K562 (cell line): ENCODE measurements at regions not wholly inside any gene's neighbourhood (a gene's known extent, or its start where the extent isn't known, plus 50 kb on each side); places are given as distances from the start of the nearest gene placed in this dataset.

ENCODE experiments used
- ATAC-seq: fragments of 200-7000 bp; cut with Tn5 transposase; 3 replicates; pipeline ENCODE4 v1.9.1; 2020; ENCODE audit warnings: moderate library complexity
- BruUV-seq: library from RNA; stranded (reverse); fragments of 400-500 nt; replicated peaks from 2 replicates; lab custom pipeline; 2021; lab: Mats Ljungman, UMichigan
- CTCF ChIA-PET: fragments of 300-600 bp; formaldehyde crosslinking; extraction: SDS; loops from one replicate; lab custom pipeline; 2021; ENCODE audit warnings: low intra/inter-chr PET ratio; lab: Yijun Ruan, JAX
- POLR2A ChIA-PET: fragments of 300-600, 350-650 bp; sonication (Branson Sonifier 250); formaldehyde crosslinking; extraction: SDS; loops from one replicate; lab custom pipeline; 2021; ENCODE audit warnings: antibody characterized with exemption, inconsistent platforms; lab: Yijun Ruan, JAX
- DNase-seq, 4 experiments: peaks; one replicate each; pipeline versions ENCODE4 v3.0.0 to v3.0.0-alpha.2; 2011 to 2018; ENCODE audit warnings: low spot score in 3 of 4, mixed read lengths in 3 of 4; ENCODE audit errors: extremely low read depth in 1 of 4
- FAIRE-seq: peaks from 2 replicates; lab custom pipeline; 2011; peaks lifted over from hg19 to GRCh38; lab: Jason Lieb, UNC
- H2AFZ ChIP-seq: 2 replicates; pipeline ENCODE4 v1.6.0; 2011; ENCODE audit warnings: low read depth, low read length, control low read depth, inconsistent platforms
- H3K27ac ChIP-seq: fragments of 200-600 bp; 3 replicates; pipeline ENCODE4 v1.8.0; 2011; ENCODE audit warnings: low read depth, mild to moderate bottlenecking, control low read depth, inconsistent platforms, low read length, moderate library complexity, mixed read lengths; ENCODE audit errors: extremely low read depth
- H3K27me3 ChIP-seq, 2 experiments: fragments of 300-600 bp in 1 of 2; 2 replicates in 1 of 2; 3 replicates in 1 of 2; pipeline versions ENCODE4 v1.6.0 to v1.8.0; 2011; ENCODE audit warnings: inconsistent platforms in 2 of 2, low read length in 2 of 2, mild to moderate bottlenecking in 1 of 2, mixed read lengths in 1 of 2, moderate library complexity in 1 of 2; ENCODE audit not compliant: control insufficient read depth in 2 of 2, insufficient read depth in 2 of 2
- H3K36me3 ChIP-seq: fragments of 300-600 bp; 3 replicates; pipeline ENCODE4 v1.8.0; 2011; ENCODE audit warnings: mild to moderate bottlenecking, low read length, inconsistent platforms; ENCODE audit not compliant: control insufficient read depth, insufficient read depth
- H3K4me1 ChIP-seq, 2 experiments: fragments of 200-600 bp in 1 of 2; replicated peaks in 1 of 2; 2 replicates in 1 of 2; 3 replicates in 1 of 2; pipeline versions ENCODE4 v1.5.1 to v1.8.0; 2011; ENCODE audit warnings: inconsistent platforms in 2 of 2, low read length in 2 of 2, mild to moderate bottlenecking in 1 of 2, mixed read lengths in 1 of 2, moderate library complexity in 1 of 2; ENCODE audit not compliant: control insufficient read depth in 2 of 2, insufficient read depth in 2 of 2
- H3K4me2 ChIP-seq: 2 replicates; pipeline ENCODE4 v1.6.1; 2011; ENCODE audit warnings: low read length, control low read depth, inconsistent platforms, mixed read lengths; ENCODE audit not compliant: insufficient read depth
- H3K4me3 ChIP-seq: fragments of 200-600 bp; sonication (generic), shearing (Covaris generic); 2 replicates; pipeline ENCODE4 v1.5.1; 2016; ENCODE audit warnings: control low read depth, inconsistent platforms
- H3K79me2 ChIP-seq: fragments of 200-600 bp; 3 replicates; pipeline ENCODE4 v1.8.0; 2011; ENCODE audit warnings: low read length, inconsistent platforms; ENCODE audit not compliant: control insufficient read depth, insufficient read depth
- H3K9ac ChIP-seq, 2 experiments: 2 replicates each; pipeline versions ENCODE4 v1.6.0 to v1.6.1; 2011; ENCODE audit warnings: low read depth in 2 of 2, low read length in 2 of 2, control low read depth in 1 of 2, inconsistent platforms in 1 of 2, mild to moderate bottlenecking in 1 of 2, mixed read lengths in 1 of 2; ENCODE audit not compliant: insufficient read depth in 1 of 2
- H3K9me1 ChIP-seq: one replicate; pipeline ENCODE4 v1.6.0; 2011; ENCODE audit warnings: inconsistent platforms, mild to moderate bottlenecking, low read length, moderate library complexity; ENCODE audit not compliant: control insufficient read depth, insufficient read depth
- H3K9me3 ChIP-seq: replicated peaks from 2 replicates; pipeline ENCODE4 v1.5.1; 2011; ENCODE audit warnings: low read depth, low read length, inconsistent platforms; ENCODE audit not compliant: control insufficient read depth, insufficient read depth
- H4K20me1 ChIP-seq: replicated peaks from 2 replicates; pipeline ENCODE4 v1.6.1; 2011; ENCODE audit warnings: low read length, inconsistent platforms, mixed read lengths; ENCODE audit not compliant: control insufficient read depth, insufficient read depth
- ATF7 ChIP-seq: fragments of 450-650 bp; IDR thresholded peaks from 2 replicates; pipeline ENCODE4 v1.7.1; 2014; ENCODE audit warnings: mild to moderate bottlenecking, moderate library complexity
- BCOR ChIP-seq: fragments of 450-650 bp; IDR thresholded peaks from 2 replicates; pipeline ENCODE4 v1.6.1; 2016
- CBX1 ChIP-seq: sonication (generic); IDR thresholded peaks from 2 replicates; pipeline ENCODE4 v1.6.1; 2016; ENCODE audit warnings: antibody characterized with exemption, low read depth, mild to moderate bottlenecking
- ELF4 ChIP-seq: fragments of 450-650 bp; formaldehyde crosslinking; IDR thresholded peaks from 2 replicates; pipeline ENCODE4 v1.4.0; 2022; ENCODE audit warnings: missing genetic modification characterization
- ETS2 ChIP-seq: IDR thresholded peaks from 2 replicates; pipeline ENCODE4 v1.6.1; 2016; ENCODE audit warnings: borderline replicate concordance, missing genetic modification characterization, mild to moderate bottlenecking, moderate library complexity, missing compliant biosample characterization; ENCODE audit not compliant: poor library complexity, severe bottlenecking
- ETV1 ChIP-seq: fragments of 450-650 bp; conservative IDR thresholded peaks from 2 replicates; pipeline ENCODE4 v1.6.1; 2016; ENCODE audit warnings: missing genetic modification characterization, control low read depth, low read depth, missing compliant biosample characterization
- GABPA ChIP-seq: fragments of 200-800 bp; sonication (Bioruptor generic); conservative IDR thresholded peaks from 2 replicates; pipeline ENCODE4 v1.6.1; 2016; ENCODE audit warnings: low read depth, missing genetic modification characterization, missing compliant biosample characterization
- GTF3C2 ChIP-seq: IDR thresholded peaks from 3 replicates; pipeline ENCODE4 v1.6.1; 2011; ENCODE audit warnings: borderline replicate concordance, mild to moderate bottlenecking, moderate library complexity; ENCODE audit not compliant: insufficient read length; ENCODE audit errors: extremely low read depth
- MECOM ChIP-seq: fragments of 250-450 bp; sonication (Bioruptor Pico); IDR thresholded peaks from 2 replicates; pipeline ENCODE4 v1.8.0; 2022; ENCODE audit warnings: inconsistent platforms
- NCOA1 ChIP-seq: fragments of 450-650 bp; IDR thresholded peaks from 2 replicates; pipeline ENCODE4 v1.6.1; 2016; ENCODE audit warnings: low read depth
- PHF20 ChIP-seq: fragments of 450-650 bp; IDR thresholded peaks from 2 replicates; pipeline ENCODE4 v1.6.1; 2018; ENCODE audit not compliant: partially characterized antibody
- RHOXF2B ChIP-seq: fragments of 250-450 bp; sonication (Bioruptor Pico); conservative IDR thresholded peaks from 2 replicates; pipeline ENCODE4 v1.5.1; 2021
- SNIP1 ChIP-seq: fragments of 450-650 bp; IDR thresholded peaks from 2 replicates; pipeline ENCODE4 v1.7.1; 2017; ENCODE audit warnings: low read depth, mild to moderate bottlenecking
- TGIF2 ChIP-seq: sonication (generic); formaldehyde crosslinking; IDR thresholded peaks from 2 replicates; pipeline ENCODE4 v1.8.1; 2022; ENCODE audit warnings: mild to moderate bottlenecking, missing genetic modification reagents, moderate library complexity
- THRAP3 ChIP-seq: fragments of 450-650 bp; IDR thresholded peaks from 2 replicates; pipeline ENCODE4 v1.6.1; 2016; ENCODE audit warnings: mild to moderate bottlenecking, inconsistent platforms, borderline replicate concordance
- ZNF311 ChIP-seq: fragments of 250-450 bp; sonication (Bioruptor Pico); IDR thresholded peaks from 2 replicates; pipeline ENCODE4 v1.4.0; 2020; ENCODE audit warnings: mild to moderate bottlenecking, moderate library complexity
- in situ Hi-C: fragments of 300-500 bp; cut with MboI; formaldehyde crosslinking; loops from 4 replicates; pipeline ENCODE4 v1.15.0; 2018; ENCODE audit warnings: inconsistent platforms, mixed read lengths
- intact Hi-C: fragments of 100-400 bp; cut with micrococcal nuclease; formaldehyde crosslinking; loops from 2 replicates; pipeline ENCODE4 v1.14.2; 2022

DNA sequence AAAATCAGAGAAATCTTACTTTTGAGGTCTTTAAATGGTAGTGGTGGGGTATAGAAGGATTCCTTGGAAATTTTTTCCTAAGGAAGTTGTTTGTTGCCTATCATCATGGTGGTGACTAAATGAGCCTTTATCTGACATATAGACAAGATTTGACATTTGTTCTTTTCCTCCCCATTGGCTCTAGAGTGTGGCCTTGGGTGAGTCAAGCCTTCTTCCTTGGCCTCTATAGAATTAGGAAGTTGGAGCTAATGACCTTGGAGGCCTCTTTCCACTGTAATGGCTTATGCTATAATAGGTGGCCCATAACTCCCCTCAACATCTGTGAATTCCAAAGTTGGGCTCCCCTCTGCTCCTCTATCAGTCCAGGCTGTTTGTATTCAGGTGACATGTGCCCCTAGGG lies 79.1 kb upstream of the HNF1B start:
- H3K9me3 ChIP-seq: no peaks in the 10 kb centered on the region
- peaks cover 8 to 21% of the 10 kb centered on the region in 2 experiments for H3K4me1 ChIP-seq
- no peaks in the 10 kb centered on the region for H3K36me3 ChIP-seq
- ATAC-seq: no peak
- no peaks in the 10 kb centered on the region for H4K20me1 ChIP-seq
- H3K9ac ChIP-seq: no peak overlapping the region
- no peak for FAIRE-seq
- H3K4me3 ChIP-seq: no peak overlapping the region
- H3K4me2 ChIP-seq: no peak overlapping the region
- TF ChIP-seq BCOR (no peak), SNIP1 (no peak), GTF3C2 (no peak), NCOA1 (no peak), ETV1 (tag) (no peak), ELF4 (CRISPR knock-in tag) (no peak), CBX1 (no peak), ETS2 (tag) (no peak), ATF7 (no peak), TGIF2 (CRISPR knock-in tag) (no peak), PHF20 (no peak), THRAP3 (no peak), GABPA (tag) (no peak), RHOXF2B (CRISPR knock-in tag) (no peak), MECOM (CRISPR knock-in tag) (no peak), ZNF311 (no peak)
- H3K27ac ChIP-seq: no peak overlapping the region
- in situ Hi-C loops (no loop called here), intact Hi-C loops (no loop called here)
- no TSS peak for BruUV-seq
- H3K27me3 ChIP-seq: peaks cover 6 to 13% of the 10 kb centered on the region in 2 experiments; a peak in 4 of 5 replicates
- POLR2A ChIA-PET: interaction anchor here (0.6 kb wide), 1 partner anchor 636 kb away, joined by 4 read pairs; no protein-coding TSS in a partner anchor
- no peak for DNase-seq
- H3K79me2 ChIP-seq: no peaks in the 10 kb centered on the region
- CTCF ChIA-PET: no interaction called here
- no peaks in the 10 kb centered on the region for H3K9me1 ChIP-seq
- H2AFZ ChIP-seq: no peak overlapping the region
